Ovary (tissue), 7 donors: ENCODE measurements at regions not wholly inside any gene's neighbourhood (a gene's known extent, or its start where the extent isn't known, plus 50 kb on each side); places are given as distances from the start of the nearest gene placed in this dataset.

ENCODE experiments used
- DNase-seq, 5 donors: peaks; one replicate each; pipeline ENCODE4 v3.0.0-alpha.2; 2019 to 2020
- H3K27ac ChIP-seq, 2 donors: fragments of 200-600 bp; one replicate each; pipeline versions ENCODE4 v1.5.1 to v1.8.0; 2019 to 2022
- H3K27me3 ChIP-seq: fragments of 200-600 bp; one replicate; pipeline ENCODE4 v1.8.0; 2022
- H3K36me3 ChIP-seq: fragments of 200-600 bp; sonication (generic); one replicate; pipeline ENCODE4 v1.5.1; 2019
- H3K4me1 ChIP-seq: one replicate; pipeline ENCODE4 v1.8.1; 2013; ENCODE audit warnings: mild to moderate bottlenecking, moderate library complexity; ENCODE audit not compliant: insufficient read depth
- H3K4me3 ChIP-seq: fragments of 200-600 bp; sonication (generic); one replicate; pipeline ENCODE4 v1.5.1; 2017
- H3K9me3 ChIP-seq, 2 donors: fragments of 200-600 bp in 1 of 2; sonication (generic) in 1 of 2; one replicate each; pipeline versions ENCODE4 v1.5.1 to v1.8.1; 2013 to 2019; ENCODE audit warnings: mild to moderate bottlenecking in 1 of 2, moderate library complexity in 1 of 2
- CTCF ChIP-seq, 3 donors: fragments of 450-650 bp in 2 of 3; fragments of 200-600 bp in 1 of 3; IDR thresholded peaks; one replicate each; pipeline versions ENCODE4 v1.5.1 to v1.8.0; 2016 to 2022; ENCODE audit warnings: antibody characterized with exemption in 3 of 3, mild to moderate bottlenecking in 1 of 3
- EP300 ChIP-seq: sonication (generic); formaldehyde crosslinking; IDR thresholded peaks from one replicate; pipeline ENCODE4 v1.6.1; 2017; ENCODE audit warnings: antibody characterized with exemption
- POLR2A ChIP-seq: fragments of 450-650 bp; IDR thresholded peaks from one replicate; pipeline ENCODE4 v1.6.1; 2017; ENCODE audit warnings: antibody characterized with exemption, mild to moderate bottlenecking, moderate library complexity
- WGBS, 3 donors: extraction: QIAGEN DNeasy Blood & Tissue Kit in 1 of 3; methylation state at CpG; one replicate each; pipeline versions ENCODE4 v1.1.5 to v1.1.7; 2013 to 2017; 5-methylcytosine and 5-hydroxymethylcytosine counted together
- intact Hi-C, 4 donors: fragments of 100-400 bp; cut with DNase I; formaldehyde crosslinking; loops; one replicate each; pipeline versions ENCODE4 v1.11.0 to v1.15.1; 2022 to 2023
- donor health status: DM: no; HTN: no; CAD: no; lungs with moderate emphysema.
- donor health status: DM: no; HTN: no; CAD: no.
- donor health status: Bipolar disorder and iron deficiency.
- donor health status: DM: no; HTN: no; CAD: no.
- donor health status: DM: yes; HTN: yes; CAD: no.

- H3K4me1 ChIP-seq: no peaks in the 10 kb centered on the region
- H3K9me3 ChIP-seq: no peaks in the 10 kb centered on the region
- WGBS, 3 donors: 5 to 8% (median 6%) methylated on average over 24 of the region's 24 CpGs
- no peaks in the 10 kb centered on the region for H3K27me3 ChIP-seq
- no peaks in the 10 kb centered on the region for H3K36me3 ChIP-seq
- peak overlapping the region; percentile 22 for H3K4me3 ChIP-seq
- TF ChIP-seq CTCF (IDR thresholded peaks at IDR 0.05): peak; percentile 95 to 97 (median 96)
- TF ChIP-seq POLR2A: no peak
- no peak overlapping the region for H3K27ac ChIP-seq
- intact Hi-C loops: loop anchor here (2.0 to 10.0 kb wide), 7 partner anchors 55 to 628 kb away; partner anchors contain the start of genes IER5 (in 3 of the 4) and MR1 (in 2 of the 4)
- DNase-seq: peak; percentile 82 to 93 (median 90)
These were observed 53.8 kb downstream of the IER5 start for GRCh38 chr1:181142096-181142958.

GRCh38 chr1:181143102-181143859 is 54.8 kb downstream of the IER5 start:
- H3K36me3 ChIP-seq: no peaks in the 10 kb centered on the region
- no peaks in the 10 kb centered on the region for H3K4me1 ChIP-seq
- H3K27ac ChIP-seq: no peak overlapping the region
- no peaks in the 10 kb centered on the region for H3K27me3 ChIP-seq
- 35 to 41% (median 40%) methylated on average over 5 of the region's 5 CpGs for WGBS, 3 donors
- DNase-seq: no peak
- no peak for TF ChIP-seq EP300
- intact Hi-C loops: loop anchor here (2.0 to 10.0 kb wide), 7 partner anchors 56 to 628 kb away; partner anchors contain the start of genes IER5 (in 3 of the 4) and MR1 (in 2 of the 4)
- H3K4me3 ChIP-seq: no peak overlapping the region
- no peaks in the 10 kb centered on the region for H3K9me3 ChIP-seq

- H3K27ac ChIP-seq: no peak overlapping the region
- no peaks in the 10 kb centered on the region for H3K4me1 ChIP-seq
- H3K36me3 ChIP-seq: no peaks in the 10 kb centered on the region
- DNase-seq: no peak
- intact Hi-C loops: loop anchor here (5.0 to 10.0 kb wide), 6 partner anchors 57 to 629 kb away; partner anchors contain the start of genes IER5 (in 3 of the 4) and MR1 (in 2 of the 4)
- no peak for TF ChIP-seq CTCF (IDR thresholded peaks at IDR 0.05)
- TF ChIP-seq EP300: no peak
- no peak for TF ChIP-seq POLR2A
- H3K4me3 ChIP-seq: no peak overlapping the region
- 66 to 80% (median 73%) methylated on average over 3 of the region's 3 CpGs for WGBS, 3 donors
- no peaks in the 10 kb centered on the region for H3K27me3 ChIP-seq
- H3K9me3 ChIP-seq: no peaks in the 10 kb centered on the region
These were observed 55.7 kb downstream of the IER5 start for GRCh38 chr1:181144238-181144637.

- WGBS, 3 donors: 46 to 63% (median 49%) methylated on average over 3 of the region's 3 CpGs
- no peak for DNase-seq
- TF ChIP-seq EP300 (no peak), POLR2A (no peak), CTCF (IDR thresholded peaks at IDR 0.05) (no peak)
- Histone ChIP-seq H3K27ac (no peak overlapping the region), H3K9me3 (no peaks in the 10 kb centered on the region), H3K36me3 (no peaks in the 10 kb centered on the region), H3K4me1 (peaks cover 9% of the 10 kb centered on the region), H3K27me3 (no peaks in the 10 kb centered on the region), H3K4me3 (no peak overlapping the region)
- intact Hi-C loops: loop anchor here in 3 of 4 donors (10.0 kb wide), 3 partner anchors 114 to 634 kb away; partner anchors contain the start of gene MR1 (in 2 of the 3)
These were observed 60.1 kb downstream of the IER5 start for GRCh38 chr1:181148636-181149035.
